ENCODE measurements at regions not wholly inside any gene's neighbourhood (a gene's known extent, or its start where the extent isn't known, plus 50 kb on each side); places are given as distances from the start of the nearest gene placed in this dataset.

- intact Hi-C loops (cut with micrococcal nuclease; ENCODE audit: unreplicated experiment), result no loop called here
- H3K4me3 ChIP-seq, result no peak overlapping the region
- ChIA-PET RAD21 (ENCODE audit: unreplicated experiment) (no interaction called here), SMC1A (ENCODE audit: uncharacterized antibody, unreplicated experiment) (no interaction called here), CTCF (no interaction called here), POLR2A (no interaction called here)
- ATAC-seq (no peak), DNase-seq (ENCODE audit: low read depth, low spot score) (no peak), FAIRE-seq (no peak)
- no peak overlapping the region for H3K4me2 ChIP-seq (ENCODE audit: control insufficient read depth, insufficient read depth)
- no peaks in the 10 kb centered on the region for H4K20me1 ChIP-seq (ENCODE audit: control insufficient read depth, insufficient read depth)
- no peaks in the 10 kb centered on the region for H3K4me1 ChIP-seq (ENCODE audit: control insufficient read depth, insufficient read depth, low read length)
- H3K9ac ChIP-seq (ENCODE audit: control insufficient read depth, insufficient read depth, low read length), result no peak overlapping the region
- H3K36me3 ChIP-seq (ENCODE audit: control insufficient read depth in 2 of 2, insufficient read depth in 2 of 2, low read length in 1 of 2), result no peaks in the 10 kb centered on the region
- BruUV-seq (replicated peaks), result no TSS peak
- WGBS (ENCODE audit: insufficient coverage, insufficient replicate concordance, low lambda C conversion rate, missing lambda C conversion rate), result 44% methylated on average over 1 of the region's 1 CpG
- in situ Hi-C loops (cut with MboI), result no loop called here
- no peaks in the 10 kb centered on the region for H3K9me3 ChIP-seq (replicated peaks; ENCODE audit: control insufficient read depth, insufficient read depth, low read length)
- H2AFZ ChIP-seq (ENCODE audit: control insufficient read depth, low read depth, low read length), result no peak overlapping the region
- TF ChIP-seq YBX1 (IDR thresholded peaks at IDR 0.05) (no peak), GABPA (IDR thresholded peaks at IDR 0.05; ENCODE audit: low read depth) (no peak), NFIC (IDR thresholded peaks at IDR 0.05; ENCODE audit: low read depth, low read length) (no peak), WRNIP1 (IDR thresholded peaks at IDR 0.05; ENCODE audit: borderline replicate concordance, low read depth, low read length) (no peak), ZNF592 (IDR thresholded peaks at IDR 0.05) (no peak), BMI1 (IDR thresholded peaks at IDR 0.05; ENCODE audit: borderline replicate concordance) (no peak), SREBF2 (IDR thresholded peaks at IDR 0.05; ENCODE audit: low read length) (no peak), ZNF217 (IDR thresholded peaks at IDR 0.05) (no peak), IRF4 (IDR thresholded peaks at IDR 0.05; ENCODE audit: low read depth, low read length) (no peak), USF2 (IDR thresholded peaks at IDR 0.05; ENCODE audit: borderline replicate concordance, low read depth, low read length) (no peak)
- no peak overlapping the region for H3K27ac ChIP-seq (ENCODE audit: control insufficient read depth, insufficient read depth)
- H3K79me2 ChIP-seq (ENCODE audit: control insufficient read depth, insufficient read depth, low read length), result no peaks in the 10 kb centered on the region
- H3K27me3 ChIP-seq (replicated peaks in 1 of 2; ENCODE audit: control insufficient read depth in 2 of 2, insufficient read depth in 2 of 2, low read length in 1 of 2), result no peaks in the 10 kb centered on the region
These were observed 1315.1 kb downstream of the SUCLG1 start for GRCh38 chr2:83143946-83144345.
